ENCODE measurements at regions not wholly inside any gene's neighbourhood (a gene's known extent, or its start where the extent isn't known, plus 50 kb on each side); places are given as distances from the start of the nearest gene placed in this dataset.
A peak's percentile ranks its signal among the peaks of the same experiment; 100 is the strongest.

GRCh38 chr7:155373359-155374273 is 75.9 kb downstream of the INSIG1 start:
- H3K9me3 ChIP-seq (ENCODE audit: control insufficient read depth in 4 of 4, insufficient read depth in 3 of 4, low read length in 3 of 4), result peaks cover 0 to 4% (median 0%) of the 10 kb centered on the region in 4 donors
- H3K27ac ChIP-seq (ENCODE audit: low read depth in 1 of 2, low read length in 1 of 2), result no peak overlapping the region
- ATAC-seq (ENCODE audit: insufficient read depth, low FRiP score) (no peak), DNase-seq (peak in 1 of 3 donors; percentile 21)
- TF ChIP-seq CTCF (IDR thresholded peaks at IDR 0.05; ENCODE audit: control extremely low read depth, extremely low read depth), result no peak
- H3K36me3 ChIP-seq (ENCODE audit: control insufficient read depth in 4 of 4, insufficient read depth in 4 of 4, low read length in 4 of 4), result no peaks in the 10 kb centered on the region
- no peak overlapping the region for H3K9ac ChIP-seq (ENCODE audit: insufficient read depth in 1 of 2, low read length in 2 of 2)
- no peak overlapping the region for H3K4me3 ChIP-seq
- H3K4me1 ChIP-seq (ENCODE audit: control insufficient read depth in 5 of 5, insufficient read depth in 5 of 5, low read length in 5 of 5), result peaks cover 0 to 34% (median 8%) of the 10 kb centered on the region in 5 donors
- peaks cover 7 to 92% (median 83%) of the 10 kb centered on the region in 3 donors for H3K27me3 ChIP-seq (ENCODE audit: control insufficient read depth in 3 of 3, insufficient read depth in 3 of 3, low read length in 2 of 3)
- 3 to 5% methylated on average over 62 of the region's 62 CpGs for WGBS, 2 donors

GRCh38 chr7:155374276-155375252 is 76.9 kb downstream of the INSIG1 start:
- ATAC-seq (ENCODE audit: insufficient read depth, low FRiP score) (no peak), DNase-seq (peak in 1 of 3 donors; percentile 6)
- no peaks in the 10 kb centered on the region for H3K9me3 ChIP-seq (ENCODE audit: control insufficient read depth in 4 of 4, insufficient read depth in 3 of 4, low read length in 3 of 4)
- H3K27me3 ChIP-seq (ENCODE audit: control insufficient read depth in 3 of 3, insufficient read depth in 3 of 3, low read length in 2 of 3), result peaks cover 7 to 93% (median 89%) of the 10 kb centered on the region in 3 donors
- H3K27ac ChIP-seq (ENCODE audit: low read depth in 1 of 2, low read length in 1 of 2), result no peak overlapping the region
- H3K36me3 ChIP-seq (ENCODE audit: control insufficient read depth in 4 of 4, insufficient read depth in 4 of 4, low read length in 4 of 4), result no peaks in the 10 kb centered on the region
- H3K4me3 ChIP-seq, result no peak overlapping the region
- 2 to 3% methylated on average over 89 to 110 of the region's 110 CpGs for WGBS, 2 donors
- H3K9ac ChIP-seq (ENCODE audit: insufficient read depth in 1 of 2, low read length in 2 of 2), result no peak overlapping the region
- TF ChIP-seq CTCF (IDR thresholded peaks at IDR 0.05; ENCODE audit: control extremely low read depth, extremely low read depth), result no peak
- peaks cover 0 to 34% (median 8%) of the 10 kb centered on the region in 5 donors for H3K4me1 ChIP-seq (ENCODE audit: control insufficient read depth in 5 of 5, insufficient read depth in 5 of 5, low read length in 5 of 5)

- H3K4me1 ChIP-seq (ENCODE audit: control insufficient read depth in 5 of 5, insufficient read depth in 5 of 5, low read length in 5 of 5), result peaks cover 0 to 38% (median 8%) of the 10 kb centered on the region in 5 donors
- H3K9me3 ChIP-seq (ENCODE audit: control insufficient read depth in 4 of 4, insufficient read depth in 3 of 4, low read length in 3 of 4), result no peaks in the 10 kb centered on the region
- TF ChIP-seq CTCF (IDR thresholded peaks at IDR 0.05; ENCODE audit: control extremely low read depth, extremely low read depth), result no peak
- H3K4me3 ChIP-seq, result no peak overlapping the region
- 3 to 6% methylated on average over 16 of the region's 16 CpGs for WGBS, 2 donors
- H3K27ac ChIP-seq (ENCODE audit: low read depth in 1 of 2, low read length in 1 of 2), result no peak overlapping the region
- H3K9ac ChIP-seq (ENCODE audit: insufficient read depth in 1 of 2, low read length in 2 of 2), result no peak overlapping the region
- no peaks in the 10 kb centered on the region for H3K36me3 ChIP-seq (ENCODE audit: control insufficient read depth in 4 of 4, insufficient read depth in 4 of 4, low read length in 4 of 4)
- no peak for ATAC-seq (ENCODE audit: insufficient read depth, low FRiP score)
- DNase-seq, result peak; percentile 64 to 69 (median 68)
- peaks cover 7 to 93% (median 90%) of the 10 kb centered on the region in 3 donors for H3K27me3 ChIP-seq (ENCODE audit: control insufficient read depth in 3 of 3, insufficient read depth in 3 of 3, low read length in 2 of 3)
These were observed 77.9 kb downstream of the INSIG1 start for GRCh38 chr7:155375337-155376277.

Measured in lung (tissue), 11 donors.